Breast epithelium (tissue), 3 donors: ENCODE measurements at regions not wholly inside any gene's neighbourhood (a gene's known extent, or its start where the extent isn't known, plus 50 kb on each side); places are given as distances from the start of the nearest gene placed in this dataset.

ENCODE experiments used
- CTCF ChIP-seq, 3 donors: fragments of 450-650 bp; IDR thresholded peaks; one replicate each; pipeline ENCODE4 v1.5.1; 2016 to 2017; ENCODE audit warnings: antibody characterized with exemption in 3 of 3, mild to moderate bottlenecking in 3 of 3, moderate library complexity in 3 of 3
- POLR2AphosphoS5 ChIP-seq, 3 donors: sonication (generic); formaldehyde crosslinking; IDR thresholded peaks; one replicate each; pipeline ENCODE4 v1.6.1; 2017; ENCODE audit warnings: antibody characterized with exemption in 3 of 3

- TF ChIP-seq CTCF (IDR thresholded peaks at IDR 0.05) (no peak), POLR2AphosphoS5 (IDR thresholded peaks at IDR 0.05) (no peak)
These were observed 67.7 kb upstream of the OSTN start for GRCh38 chr3:191131305-191131704.
